GM06990 (cell line): ENCODE measurements at regions not wholly inside any gene's neighbourhood (a gene's known extent, or its start where the extent isn't known, plus 50 kb on each side); places are given as distances from the start of the nearest gene placed in this dataset.
A peak's percentile ranks its signal among the peaks of the same experiment; 100 is the strongest.
"Not testable (repeated sequence)": the region's sequence is repeated elsewhere in the genome, so short reads cannot be mapped to it uniquely, and the experiment has no call there.

ENCODE experiments used
- DNase-seq: peaks from one replicate; pipeline ENCODE4 v3.0.0-alpha.2; 2011; ENCODE audit not compliant: insufficient read length; ENCODE audit errors: extremely low read depth
- H3K27me3 ChIP-seq: replicated peaks from 2 replicates; pipeline ENCODE4 v1.6.0; 2011; ENCODE audit warnings: low read length; ENCODE audit not compliant: control insufficient read depth, insufficient read depth
- H3K36me3 ChIP-seq: 2 replicates; pipeline ENCODE4 v1.5.1; 2011; ENCODE audit warnings: low read length; ENCODE audit not compliant: control insufficient read depth, insufficient read depth
- H3K4me3 ChIP-seq: replicated peaks from 2 replicates; pipeline ENCODE4 v1.5.1; 2011; ENCODE audit warnings: low read depth, mild to moderate bottlenecking, control low read depth, low read length
- CTCF ChIP-seq: IDR thresholded peaks from 2 replicates; pipeline ENCODE4 v1.5.1; 2011; ENCODE audit warnings: low read length, control low read depth, mild to moderate bottlenecking, inconsistent platforms; ENCODE audit not compliant: insufficient read depth, poor library complexity, severe bottlenecking

GRCh38 chr15:92763459-92763858 is 107.9 kb upstream of the FAM174B start:
- peak; percentile 6 for DNase-seq
- Histone ChIP-seq H3K36me3 (no peaks in the 10 kb centered on the region), H3K27me3 (no peaks in the 10 kb centered on the region), H3K4me3 (no peak overlapping the region)
- TF ChIP-seq CTCF = no peak

GRCh38 chr15:92768131-92768530 is 112.6 kb upstream of the FAM174B start:
- H3K27me3 ChIP-seq, H3K36me3 ChIP-seq, H3K4me3 ChIP-seq, DNase-seq: not testable (repeated sequence)

- TF ChIP-seq CTCF = no peak
- no peak overlapping the region for H3K4me3 ChIP-seq
- H3K36me3 ChIP-seq = no peaks in the 10 kb centered on the region
- DNase-seq = no peak
- no peaks in the 10 kb centered on the region for H3K27me3 ChIP-seq
These were observed 115.1 kb upstream of the FAM174B start for GRCh38 chr15:92770641-92771040.

- TF ChIP-seq CTCF = no peak
- H3K27me3 ChIP-seq = no peaks in the 10 kb centered on the region
- no peaks in the 10 kb centered on the region for H3K36me3 ChIP-seq
- DNase-seq = no peak
- no peak overlapping the region for H3K4me3 ChIP-seq
These were observed 116.5 kb upstream of the FAM174B start for GRCh38 chr15:92772061-92772460.

- Histone ChIP-seq H3K27me3 (no peaks in the 10 kb centered on the region), H3K4me3 (no peak overlapping the region), H3K36me3 (no peaks in the 10 kb centered on the region)
- no peak for DNase-seq
- TF ChIP-seq CTCF = no peak
These were observed 117.2 kb upstream of the FAM174B start for GRCh38 chr15:92772626-92773244.

GRCh38 chr15:92773340-92773739 is 117.8 kb upstream of the FAM174B start:
- no peaks in the 10 kb centered on the region for H3K27me3 ChIP-seq
- H3K4me3 ChIP-seq = no peak overlapping the region
- no peaks in the 10 kb centered on the region for H3K36me3 ChIP-seq
- no peak for TF ChIP-seq CTCF
- no peak for DNase-seq
